Mesodermal cell (in vitro differentiated cells): ENCODE measurements at regions not wholly inside any gene's neighbourhood (a gene's known extent, or its start where the extent isn't known, plus 50 kb on each side); places are given as distances from the start of the nearest gene placed in this dataset.

ENCODE experiments used
- H3K27ac ChIP-seq: 2 replicates; pipeline ENCODE4 v1.7.0; 2013; ENCODE audit warnings: mild to moderate bottlenecking, low read depth, low read length, moderate library complexity; ENCODE audit not compliant: severe bottlenecking
- H3K36me3 ChIP-seq: 2 replicates; pipeline ENCODE4 v1.7.1; 2013; ENCODE audit warnings: mild to moderate bottlenecking, low read length, moderate library complexity; ENCODE audit not compliant: control insufficient read depth, insufficient read depth
- H3K4me1 ChIP-seq: one replicate; pipeline ENCODE4 v1.7.1; 2013; ENCODE audit warnings: mild to moderate bottlenecking, low read length; ENCODE audit not compliant: insufficient read depth, control insufficient read depth, poor library complexity, severe bottlenecking
- H3K4me3 ChIP-seq: 2 replicates; pipeline ENCODE4 v1.7.0; 2013; ENCODE audit warnings: low read length, control low read depth, mild to moderate bottlenecking; ENCODE audit not compliant: insufficient read depth, poor library complexity, severe bottlenecking; ENCODE audit errors: extremely low read depth
- H3K9me3 ChIP-seq: 2 replicates; pipeline ENCODE4 v1.7.1; 2013; ENCODE audit warnings: mild to moderate bottlenecking, low read length, moderate library complexity; ENCODE audit not compliant: control insufficient read depth
- WGBS, 2 experiments: methylation state at CpG; one replicate each; pipeline ENCODE4 v1.1.5; 2013; ENCODE audit warnings: missing lambda C conversion rate in 2 of 2; ENCODE audit not compliant: insufficient coverage in 2 of 2; 5-methylcytosine and 5-hydroxymethylcytosine counted together

DNA sequence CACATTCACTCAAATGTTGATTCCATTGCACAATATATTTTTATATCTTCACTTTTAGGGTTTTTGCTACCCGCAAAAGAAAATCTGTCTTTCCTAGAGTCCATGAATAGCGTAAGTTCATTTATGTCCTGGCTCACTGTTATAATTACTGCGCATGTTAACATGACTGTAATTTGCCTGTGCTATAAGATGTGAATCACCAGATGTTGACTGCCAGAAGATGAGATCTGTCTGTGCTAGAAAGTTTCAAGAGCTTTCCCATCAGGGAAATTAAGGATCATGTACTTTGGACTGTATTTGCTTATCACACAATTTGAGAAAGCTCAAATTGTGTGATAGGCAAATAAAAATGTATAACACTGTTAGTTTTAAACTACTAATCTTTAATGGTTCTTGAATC, 322.5 kb downstream of the CHL1 start:
- Histone ChIP-seq H3K4me3 (no peak overlapping the region), H3K4me1 (no peaks in the 10 kb centered on the region), H3K9me3 (peaks cover 11% of the 10 kb centered on the region), H3K27ac (no peak overlapping the region), H3K36me3 (no peaks in the 10 kb centered on the region)
- 92 to 100% methylated on average over 3 of the region's 3 CpGs for WGBS, 2 experiments

GRCh38 chr3:522888-523287, 326.3 kb downstream of the CHL1 start:
- WGBS, 2 experiments = no CpG with 5 or more reads among the region's 4 CpGs
- no peak overlapping the region for H3K27ac ChIP-seq
- no peaks in the 10 kb centered on the region for H3K36me3 ChIP-seq
- no peaks in the 10 kb centered on the region for H3K4me1 ChIP-seq
- peaks cover 7% of the 10 kb centered on the region for H3K9me3 ChIP-seq
- no peak overlapping the region for H3K4me3 ChIP-seq

- Histone ChIP-seq H3K4me1 (no peaks in the 10 kb centered on the region), H3K9me3 (peaks cover 9% of the 10 kb centered on the region), H3K27ac (no peak overlapping the region), H3K36me3 (no peaks in the 10 kb centered on the region), H3K4me3 (no peak overlapping the region)
- WGBS, 2 experiments = 79 to 81% methylated on average over 3 of the region's 3 CpGs
Observed at GRCh38 chr3:525415-525814, 328.9 kb downstream of the CHL1 start.

DNA sequence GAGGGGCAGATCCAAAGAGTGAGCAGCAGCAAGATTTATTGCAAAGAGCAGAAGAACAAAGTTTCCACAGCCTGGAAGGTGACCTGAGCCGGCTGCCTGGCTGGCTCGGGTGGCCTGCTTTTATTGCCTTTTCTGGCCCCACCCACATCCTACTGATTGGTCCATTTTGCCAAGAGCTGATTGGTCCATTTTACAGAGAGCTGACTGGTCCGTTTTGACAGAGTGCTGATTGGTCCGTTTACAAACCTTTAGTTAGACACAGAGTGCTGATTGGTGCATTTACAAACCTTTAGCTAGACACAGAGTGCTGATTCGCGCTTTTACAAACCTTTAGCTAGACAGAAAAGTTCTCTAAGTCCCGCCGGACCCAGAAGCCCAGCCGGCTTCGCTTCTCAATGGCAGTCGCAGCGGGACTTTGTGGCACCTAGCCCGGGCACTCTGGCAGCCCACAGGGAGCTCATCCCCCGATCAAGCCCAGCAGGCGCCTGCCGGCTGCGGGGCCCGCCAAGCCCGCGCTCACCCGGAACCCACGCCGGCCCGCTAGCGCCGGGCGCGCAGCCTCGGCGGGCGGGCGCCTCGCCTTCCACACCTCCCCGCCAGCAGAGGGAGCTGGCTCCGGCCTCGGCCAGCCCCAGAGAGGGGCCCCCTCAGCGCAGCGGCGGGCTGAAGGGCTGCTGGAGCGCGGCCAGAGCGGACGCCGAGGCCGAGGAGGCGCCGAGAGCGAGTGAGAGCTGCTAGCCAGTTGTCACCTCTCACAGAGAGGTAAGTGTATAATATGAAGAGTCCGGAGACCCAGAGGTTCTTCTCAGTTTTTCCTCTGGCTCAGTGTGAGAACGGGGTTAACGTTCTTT, 339.2 kb downstream of the CHL1 start:
- Histone ChIP-seq H3K9me3 (peaks cover 13% of the 10 kb centered on the region), H3K4me1 (no peaks in the 10 kb centered on the region), H3K4me3 (no peak overlapping the region), H3K27ac (no peak overlapping the region), H3K36me3 (no peaks in the 10 kb centered on the region)
- WGBS, 2 experiments = 89 to 91% methylated on average over 26 to 41 of the region's 51 CpGs

DNA sequence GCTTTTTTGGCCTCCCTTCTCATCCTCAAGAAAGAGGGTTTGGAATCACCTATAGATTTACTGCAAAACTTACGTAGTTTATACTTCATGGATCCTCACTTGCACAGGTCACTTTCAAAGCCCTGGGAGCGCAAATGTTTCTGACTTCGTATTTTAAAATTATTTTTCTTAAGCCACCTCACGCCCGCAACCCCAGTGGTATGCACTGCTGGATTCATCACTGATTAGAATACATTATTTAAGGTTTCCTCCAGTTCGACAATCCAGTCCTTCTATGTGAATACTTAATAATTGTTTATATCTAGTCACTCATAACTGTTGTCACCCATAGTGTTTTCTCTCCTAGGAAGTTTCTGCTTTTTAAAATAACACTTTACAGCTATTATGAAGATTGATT, 339.9 kb downstream of the CHL1 start:
- Histone ChIP-seq H3K4me3 (no peak overlapping the region), H3K9me3 (peaks cover 19% of the 10 kb centered on the region), H3K4me1 (no peaks in the 10 kb centered on the region), H3K27ac (no peak overlapping the region), H3K36me3 (no peaks in the 10 kb centered on the region)
- 89 to 93% methylated on average over 3 of the region's 6 CpGs for WGBS, 2 experiments

DNA sequence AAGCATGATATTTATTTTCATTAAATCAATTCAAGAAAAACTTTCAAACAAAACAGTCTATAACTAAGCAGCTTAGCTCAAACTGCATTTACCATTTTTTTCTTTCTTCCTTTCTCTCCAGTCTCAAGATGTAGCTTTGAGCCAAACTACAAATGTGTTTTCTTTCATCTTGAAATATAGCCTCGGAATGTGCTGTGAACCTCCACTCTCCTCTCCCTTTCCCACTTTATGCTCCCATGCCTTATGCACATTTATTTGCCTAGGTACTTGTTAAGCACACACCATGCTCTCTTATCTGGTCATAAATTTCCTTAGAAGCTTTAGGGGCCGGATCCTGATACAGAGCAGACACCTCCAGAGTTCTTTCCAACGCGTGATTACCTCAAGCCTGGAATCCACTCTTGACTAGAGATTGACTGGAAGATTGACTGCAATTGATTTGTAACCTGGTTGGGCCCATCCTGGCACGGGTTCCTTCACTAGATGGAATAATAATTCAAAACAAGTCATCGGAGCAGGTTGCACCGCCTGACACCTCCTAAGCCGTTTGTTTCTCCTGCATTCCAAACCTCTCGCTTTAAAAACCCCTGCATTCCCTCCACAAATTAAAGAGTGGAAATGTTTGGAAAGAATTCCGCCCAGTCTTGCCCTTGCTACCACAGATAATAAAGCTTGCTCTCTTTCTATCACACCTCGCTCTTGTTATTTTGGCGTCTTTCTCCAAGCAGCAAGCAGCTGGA, 344.7 kb downstream of the CHL1 start:
- H3K36me3 ChIP-seq = no peaks in the 10 kb centered on the region
- no peak overlapping the region for H3K4me3 ChIP-seq
- peaks cover 23% of the 10 kb centered on the region for H3K9me3 ChIP-seq
- H3K27ac ChIP-seq = no peak overlapping the region
- WGBS, 2 experiments = 81 to 89% methylated on average over 8 to 9 of the region's 12 CpGs
- H3K4me1 ChIP-seq = no peaks in the 10 kb centered on the region

DNA sequence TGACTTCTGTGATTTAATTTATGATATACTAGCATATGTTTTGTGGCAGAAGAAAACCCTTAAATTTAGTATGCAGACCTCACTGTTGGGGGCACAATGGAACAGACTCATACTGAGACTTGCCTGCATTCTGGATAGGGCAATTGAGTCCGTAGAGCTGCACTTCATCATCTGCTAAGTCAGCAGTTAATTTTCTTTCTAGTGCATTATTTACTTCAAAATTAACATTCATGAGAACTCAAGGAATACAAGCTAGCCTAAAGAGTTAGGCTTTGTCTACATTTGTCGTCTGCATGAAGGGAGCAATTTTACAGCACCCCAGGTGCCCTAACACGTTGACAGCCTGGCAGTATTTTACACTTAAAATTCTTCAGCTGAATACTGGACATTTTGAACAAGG, 345.5 kb downstream of the CHL1 start:
- WGBS, 2 experiments = 42 to 52% methylated on average over 2 to 3 of the region's 3 CpGs
- H3K27ac ChIP-seq = no peak overlapping the region
- H3K36me3 ChIP-seq = no peaks in the 10 kb centered on the region
- H3K4me3 ChIP-seq = no peak overlapping the region
- no peaks in the 10 kb centered on the region for H3K4me1 ChIP-seq
- H3K9me3 ChIP-seq = peaks cover 23% of the 10 kb centered on the region

GRCh38 chr3:549636-550035, 353.1 kb downstream of the CHL1 start:
- no peak overlapping the region for H3K27ac ChIP-seq
- 23% methylated on average over 2 of the region's 2 CpGs; no CpG with 5 or more reads in 1 of the 2 experiments for WGBS, 2 experiments
- H3K4me1 ChIP-seq = no peaks in the 10 kb centered on the region
- H3K9me3 ChIP-seq = peaks cover 21% of the 10 kb centered on the region
- H3K36me3 ChIP-seq = no peaks in the 10 kb centered on the region
- H3K4me3 ChIP-seq = no peak overlapping the region

GRCh38 chr3:550471-550870, 353.9 kb downstream of the CHL1 start:
- no CpG with 5 or more reads among the region's 1 CpG for whole genome bisulfite sequencing, 2 experiments
- Histone ChIP-seq H3K36me3 (no peaks in the 10 kb centered on the region), H3K9me3 (peaks cover 22% of the 10 kb centered on the region), H3K27ac (no peak overlapping the region), H3K4me1 (no peaks in the 10 kb centered on the region), H3K4me3 (no peak overlapping the region)

DNA sequence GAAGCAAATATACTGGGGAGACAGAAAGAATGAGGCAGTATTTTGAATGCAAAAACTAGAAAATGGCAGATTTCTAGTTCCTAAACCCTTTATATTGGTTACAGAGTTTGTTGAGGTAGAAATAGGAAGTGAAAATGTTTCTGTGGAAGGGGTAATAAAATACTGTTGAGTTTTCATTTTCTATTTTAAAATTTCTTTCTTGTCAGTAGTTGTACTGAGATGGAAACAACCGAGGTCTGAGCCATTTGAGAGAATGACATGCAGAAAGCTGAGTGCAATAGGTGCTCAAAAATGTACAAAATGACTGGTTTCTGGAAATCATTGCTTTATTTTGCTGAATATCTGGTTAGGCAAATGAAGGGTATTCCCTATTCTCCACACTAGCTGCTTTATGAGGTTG, 361.4 kb downstream of the CHL1 start:
- WGBS, 2 experiments = 50% methylated on average over 1 of the region's 1 CpG; no CpG with 5 or more reads in 1 of the 2 experiments
- Histone ChIP-seq H3K9me3 (peaks cover 10% of the 10 kb centered on the region), H3K4me3 (no peak overlapping the region), H3K4me1 (no peaks in the 10 kb centered on the region), H3K36me3 (no peaks in the 10 kb centered on the region), H3K27ac (no peak overlapping the region)
